Cardiac muscle cell (in vitro differentiated cells and primary cell): ENCODE measurements at regions not wholly inside any gene's neighbourhood (a gene's known extent, or its start where the extent isn't known, plus 50 kb on each side); places are given as distances from the start of the nearest gene placed in this dataset.

Source experiments
- DNase-seq, 2 donors: peaks; one replicate each; pipeline versions ENCODE4 v3.0.0 to v3.0.0-alpha.2; 2010 to 2017; ENCODE audit warnings: low read depth in 1 of 2, low spot score in 1 of 2
- H3K27ac ChIP-seq: fragments of 200-600 bp; sonication (generic); 2 replicates; pipeline ENCODE4 v1.5.1; 2016
- H3K27me3 ChIP-seq: fragments of 200-600 bp; sonication (generic); 2 replicates; pipeline ENCODE4 v1.6.0; 2016; ENCODE audit warnings: control low read depth
- H3K36me3 ChIP-seq: fragments of 200-600 bp; sonication (generic); 2 replicates; pipeline ENCODE4 v1.5.1; 2016; ENCODE audit warnings: control low read depth
- H3K4me1 ChIP-seq: fragments of 200-600 bp; sonication (generic); 2 replicates; pipeline ENCODE4 v1.8.1; 2017; ENCODE audit warnings: low read depth, mild to moderate bottlenecking, mixed run types
- H3K4me3 ChIP-seq: fragments of 200-600 bp; sonication (generic); 2 replicates; pipeline ENCODE4 v1.5.1; 2016; ENCODE audit warnings: mild to moderate bottlenecking
- H3K9me3 ChIP-seq: fragments of 200-600 bp; sonication (generic); 2 replicates; pipeline ENCODE4 v1.5.1; 2017; ENCODE audit warnings: low read depth, mild to moderate bottlenecking, control low read depth
- TF ChIP-seq, protein P1 (sequence below): IDR thresholded peaks from 2 replicates; pipeline ENCODE4 v1.5.1; 2012; ENCODE audit warnings: low read depth, mild to moderate bottlenecking, low read length

DNA sequence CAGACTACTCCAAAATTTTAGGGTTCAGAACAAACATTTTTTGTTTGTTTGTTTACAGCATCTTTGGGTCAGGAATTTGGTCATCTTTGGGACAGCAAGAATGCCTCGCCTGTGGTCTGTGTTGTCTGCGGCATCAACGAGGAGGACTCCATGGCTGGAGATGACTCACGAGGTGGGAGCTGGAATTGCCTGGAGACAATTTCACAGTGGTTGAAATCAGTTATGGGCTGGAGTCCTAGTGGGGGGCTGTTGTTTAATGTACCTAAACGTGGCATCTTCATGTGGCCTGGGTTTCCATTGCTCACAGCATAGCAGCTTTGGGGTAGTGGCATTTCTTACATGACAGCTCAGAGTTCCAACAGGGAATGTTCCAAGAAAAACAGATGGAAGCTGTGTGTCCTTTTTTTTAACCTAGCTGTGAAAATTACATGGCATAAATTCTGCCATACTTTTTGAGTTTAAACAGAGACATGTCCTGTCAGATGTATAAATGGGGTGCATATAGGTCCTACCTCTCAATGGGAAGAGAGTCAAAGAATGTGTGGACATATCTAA, 507.3 kb upstream of the CBLB start:
- Histone ChIP-seq H3K4me3 (no peak overlapping the region), H3K9me3 (no peaks in the 10 kb centered on the region), H3K27me3 (no peaks in the 10 kb centered on the region), H3K27ac (no peak overlapping the region), H3K4me1 (peaks cover 31% of the 10 kb centered on the region), H3K36me3 (no peaks in the 10 kb centered on the region)
- TF ChIP-seq, protein P1, sequence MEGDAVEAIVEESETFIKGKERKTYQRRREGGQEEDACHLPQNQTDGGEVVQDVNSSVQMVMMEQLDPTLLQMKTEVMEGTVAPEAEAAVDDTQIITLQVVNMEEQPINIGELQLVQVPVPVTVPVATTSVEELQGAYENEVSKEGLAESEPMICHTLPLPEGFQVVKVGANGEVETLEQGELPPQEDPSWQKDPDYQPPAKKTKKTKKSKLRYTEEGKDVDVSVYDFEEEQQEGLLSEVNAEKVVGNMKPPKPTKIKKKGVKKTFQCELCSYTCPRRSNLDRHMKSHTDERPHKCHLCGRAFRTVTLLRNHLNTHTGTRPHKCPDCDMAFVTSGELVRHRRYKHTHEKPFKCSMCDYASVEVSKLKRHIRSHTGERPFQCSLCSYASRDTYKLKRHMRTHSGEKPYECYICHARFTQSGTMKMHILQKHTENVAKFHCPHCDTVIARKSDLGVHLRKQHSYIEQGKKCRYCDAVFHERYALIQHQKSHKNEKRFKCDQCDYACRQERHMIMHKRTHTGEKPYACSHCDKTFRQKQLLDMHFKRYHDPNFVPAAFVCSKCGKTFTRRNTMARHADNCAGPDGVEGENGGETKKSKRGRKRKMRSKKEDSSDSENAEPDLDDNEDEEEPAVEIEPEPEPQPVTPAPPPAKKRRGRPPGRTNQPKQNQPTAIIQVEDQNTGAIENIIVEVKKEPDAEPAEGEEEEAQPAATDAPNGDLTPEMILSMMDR: no peak
- DNase-seq: no peak

DNA sequence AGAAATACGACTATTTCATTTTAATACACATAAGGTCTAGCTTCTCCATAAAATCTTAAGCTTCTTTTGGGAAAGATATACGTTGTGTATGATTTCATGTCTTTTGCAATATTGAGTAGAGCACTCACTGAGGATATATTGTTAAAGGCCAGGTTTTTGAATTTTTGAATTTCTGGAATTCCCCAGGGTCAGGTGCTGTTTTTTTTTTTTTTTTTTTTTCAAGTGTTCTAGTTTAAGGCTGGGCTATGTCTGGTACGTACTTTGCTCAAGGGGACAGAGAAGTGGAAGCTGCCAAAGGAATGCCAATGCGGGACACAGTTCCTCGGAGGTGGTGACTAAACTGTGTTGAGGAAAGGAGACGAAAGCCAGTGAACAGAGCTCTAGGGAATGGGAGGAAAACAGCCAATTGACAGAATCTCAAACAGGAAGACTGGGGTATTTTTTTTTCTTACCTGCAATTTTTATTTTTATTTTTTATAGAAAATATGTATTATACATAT, 510.5 kb upstream of the CBLB start:
- H3K4me3 ChIP-seq: no peak overlapping the region
- peaks cover 20% of the 10 kb centered on the region for H3K4me1 ChIP-seq
- no peaks in the 10 kb centered on the region for H3K27me3 ChIP-seq
- no peak overlapping the region for H3K27ac ChIP-seq
- H3K36me3 ChIP-seq: no peaks in the 10 kb centered on the region
- peak in 1 of 2 donors; percentile 63 for DNase-seq
- H3K9me3 ChIP-seq: no peaks in the 10 kb centered on the region
- TF ChIP-seq, protein P1: no peak

DNA sequence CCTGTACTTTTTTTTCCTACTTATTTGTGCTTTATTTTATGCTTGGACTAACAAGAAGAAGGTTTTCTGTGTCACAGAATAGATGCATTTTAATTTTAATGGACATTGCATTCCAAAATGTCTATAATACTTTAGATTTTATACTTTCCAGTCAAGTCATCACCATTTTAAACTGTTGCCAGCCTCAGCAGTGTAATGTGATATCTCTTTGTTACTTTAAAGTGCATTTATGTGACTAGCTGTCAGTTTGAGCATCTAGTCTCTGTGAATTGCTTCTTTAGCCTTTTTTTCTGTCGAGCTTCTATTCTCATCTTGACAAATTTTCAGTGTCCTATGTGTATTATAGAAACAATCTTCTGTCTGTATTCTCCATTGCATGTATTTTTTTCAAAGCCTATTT, 511.4 kb upstream of the CBLB start:
- Histone ChIP-seq H3K27me3 (no peaks in the 10 kb centered on the region), H3K36me3 (no peaks in the 10 kb centered on the region), H3K9me3 (no peaks in the 10 kb centered on the region), H3K4me3 (no peak overlapping the region), H3K4me1 (peaks cover 20% of the 10 kb centered on the region), H3K27ac (no peak overlapping the region)
- DNase-seq: no peak
- TF ChIP-seq, protein P1: no peak

DNA sequence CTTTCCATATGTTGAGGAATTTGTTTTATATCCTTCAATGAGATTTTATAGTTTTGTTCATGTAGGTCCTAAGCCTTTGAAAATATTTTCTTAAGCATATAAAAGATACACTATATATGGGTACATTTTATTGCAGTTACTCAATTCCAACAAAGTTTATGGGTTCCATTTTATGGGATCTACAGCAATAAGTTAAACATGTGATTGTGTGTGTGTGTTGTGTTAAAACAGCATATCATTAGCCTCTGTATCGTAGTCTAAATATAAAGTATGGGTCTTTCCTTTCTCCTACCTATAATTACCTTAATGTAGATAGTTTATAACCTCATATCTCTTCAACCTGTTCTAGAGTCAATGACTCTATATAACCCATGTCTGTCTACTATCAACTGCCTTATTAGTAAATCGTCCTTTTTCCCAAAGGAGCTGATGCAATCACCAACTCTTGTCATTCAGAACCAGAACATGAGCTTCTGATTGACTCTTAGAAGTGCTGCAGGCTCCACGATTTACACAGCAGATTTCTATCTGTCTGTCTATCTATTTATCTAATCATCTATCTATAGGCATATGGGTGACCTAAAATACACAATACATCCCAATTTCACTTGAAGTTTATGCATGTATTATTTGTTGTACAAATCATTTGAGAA, 512.6 kb upstream of the CBLB start:
- H3K4me3 ChIP-seq: no peak overlapping the region
- no peaks in the 10 kb centered on the region for H3K36me3 ChIP-seq
- H3K27me3 ChIP-seq: no peaks in the 10 kb centered on the region
- no peak overlapping the region for H3K27ac ChIP-seq
- H3K9me3 ChIP-seq: no peaks in the 10 kb centered on the region
- H3K4me1 ChIP-seq: peaks cover 20% of the 10 kb centered on the region
- TF ChIP-seq, protein P1: no peak
- no peak for DNase-seq

DNA sequence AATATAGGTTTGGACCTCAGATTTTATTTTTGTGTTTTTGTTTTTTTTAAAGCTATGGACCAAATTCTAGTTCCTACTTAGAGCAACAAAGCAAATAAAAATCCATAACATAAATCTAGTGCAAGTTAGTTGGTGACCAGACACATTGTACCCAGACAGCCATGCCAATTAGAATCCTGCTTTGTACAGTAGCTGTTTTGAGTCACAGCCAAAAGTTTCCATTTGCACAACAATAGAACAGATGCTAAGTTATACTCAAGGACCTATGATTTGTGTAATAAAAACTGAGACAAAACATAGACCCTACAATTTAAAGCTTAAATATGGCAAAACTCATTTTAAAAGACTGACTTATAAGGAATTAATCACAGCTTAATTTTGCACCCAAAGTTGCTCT, 513.1 kb upstream of the CBLB start:
- no peak overlapping the region for H3K27ac ChIP-seq

More for the DNA sequence above, 513.1 kb upstream of the CBLB start:
- no peaks in the 10 kb centered on the region for H3K9me3 ChIP-seq
- H3K36me3 ChIP-seq: no peaks in the 10 kb centered on the region
- no peaks in the 10 kb centered on the region for H3K27me3 ChIP-seq
- no peak for DNase-seq
- peaks cover 20% of the 10 kb centered on the region for H3K4me1 ChIP-seq
- TF ChIP-seq, protein P1: no peak
- no peak overlapping the region for H3K4me3 ChIP-seq
